Rectal smooth muscle tissue (tissue), 1 donor: ENCODE measurements at regions not wholly inside any gene's neighbourhood (a gene's known extent, or its start where the extent isn't known, plus 50 kb on each side); places are given as distances from the start of the nearest gene placed in this dataset.
"Not testable (repeated sequence)": the region's sequence is repeated elsewhere in the genome, so short reads cannot be mapped to it uniquely, and the experiment has no call there.

Experiments used
- H3K27ac ChIP-seq: one replicate; pipeline ENCODE4 v1.7.0; 2013; ENCODE audit warnings: low read depth, low read length, inconsistent platforms
- H3K27me3 ChIP-seq: one replicate; pipeline ENCODE4 v1.7.0; 2013; ENCODE audit warnings: low read length; ENCODE audit not compliant: control insufficient read depth, insufficient read depth
- H3K36me3 ChIP-seq: one replicate; pipeline ENCODE4 v1.7.0; 2013; ENCODE audit warnings: low read length; ENCODE audit not compliant: control insufficient read depth, insufficient read depth
- H3K4me1 ChIP-seq: one replicate; pipeline ENCODE4 v1.7.0; 2013; ENCODE audit warnings: low read length; ENCODE audit not compliant: control insufficient read depth, insufficient read depth
- H3K4me3 ChIP-seq: one replicate; pipeline ENCODE4 v1.7.0; 2013; ENCODE audit warnings: low read length
- H3K9ac ChIP-seq: one replicate; pipeline ENCODE4 v1.7.0; 2013; ENCODE audit warnings: low read length

DNA sequence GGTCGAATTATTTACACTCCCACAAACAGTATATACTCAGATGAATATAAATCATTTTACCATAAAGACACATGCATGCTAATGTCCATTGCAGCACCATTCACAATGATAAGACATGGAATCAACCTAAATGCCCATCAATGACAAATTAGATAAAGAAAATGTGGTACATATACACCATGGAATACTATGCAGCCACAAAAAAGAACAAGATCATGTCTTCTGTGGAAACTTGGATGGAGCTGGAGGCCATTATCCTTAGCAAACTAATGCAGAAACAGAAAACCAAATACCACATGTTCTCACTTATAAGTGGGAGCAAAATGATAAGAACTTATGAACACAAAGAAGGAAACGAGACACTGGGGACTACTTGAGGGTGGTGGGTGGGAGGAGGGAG, 125.3 kb downstream of the CD83 start:
- H3K9ac ChIP-seq, H3K27me3 ChIP-seq, H3K27ac ChIP-seq, H3K36me3 ChIP-seq, H3K4me3 ChIP-seq, H3K4me1 ChIP-seq: not testable (repeated sequence)

GRCh38 chr6:14243597-14243996, 126.0 kb downstream of the CD83 start:
- H3K9ac ChIP-seq: no peak overlapping the region
- no peaks in the 10 kb centered on the region for H3K4me1 ChIP-seq
- H3K4me3 ChIP-seq: no peak overlapping the region
- no peaks in the 10 kb centered on the region for H3K27me3 ChIP-seq
- H3K27ac ChIP-seq: no peak overlapping the region
- H3K36me3 ChIP-seq: no peaks in the 10 kb centered on the region

GRCh38 chr6:14246876-14247275, 129.3 kb downstream of the CD83 start:
- Histone ChIP-seq H3K4me1 (no peaks in the 10 kb centered on the region), H3K36me3 (no peaks in the 10 kb centered on the region), H3K27me3 (no peaks in the 10 kb centered on the region), H3K4me3 (no peak overlapping the region), H3K27ac (no peak overlapping the region), H3K9ac (no peak overlapping the region)

- Histone ChIP-seq H3K4me1 (no peaks in the 10 kb centered on the region), H3K27me3 (no peaks in the 10 kb centered on the region), H3K36me3 (no peaks in the 10 kb centered on the region), H3K4me3 (no peak overlapping the region), H3K9ac (no peak overlapping the region), H3K27ac (no peak overlapping the region)
Measured at GRCh38 chr6:14250573-14250972, 133.0 kb downstream of the CD83 start.

- H3K4me1 ChIP-seq: no peaks in the 10 kb centered on the region
- H3K36me3 ChIP-seq: no peaks in the 10 kb centered on the region
- no peaks in the 10 kb centered on the region for H3K27me3 ChIP-seq
- no peak overlapping the region for H3K4me3 ChIP-seq
- H3K27ac ChIP-seq: no peak overlapping the region
- H3K9ac ChIP-seq: no peak overlapping the region
Measured at GRCh38 chr6:14252271-14252850, 134.8 kb downstream of the CD83 start.

GRCh38 chr6:14254505-14254904, 136.9 kb downstream of the CD83 start:
- Histone ChIP-seq H3K27ac (no peak overlapping the region), H3K4me3 (no peak overlapping the region), H3K9ac (no peak overlapping the region), H3K4me1 (no peaks in the 10 kb centered on the region), H3K36me3 (no peaks in the 10 kb centered on the region), H3K27me3 (no peaks in the 10 kb centered on the region)

- H3K27me3 ChIP-seq: no peaks in the 10 kb centered on the region
- H3K36me3 ChIP-seq: no peaks in the 10 kb centered on the region
- H3K4me3 ChIP-seq: no peak overlapping the region
- H3K4me1 ChIP-seq: no peaks in the 10 kb centered on the region
- no peak overlapping the region for H3K27ac ChIP-seq
- no peak overlapping the region for H3K9ac ChIP-seq
Measured at GRCh38 chr6:14255916-14256315, 138.3 kb downstream of the CD83 start.

- Histone ChIP-seq H3K36me3 (no peaks in the 10 kb centered on the region), H3K9ac (no peak overlapping the region), H3K4me3 (no peak overlapping the region), H3K4me1 (no peaks in the 10 kb centered on the region), H3K27ac (no peak overlapping the region), H3K27me3 (no peaks in the 10 kb centered on the region)
Measured at GRCh38 chr6:14258117-14258516, 140.5 kb downstream of the CD83 start.

GRCh38 chr6:14258695-14259593, 141.4 kb downstream of the CD83 start:
- H3K4me3 ChIP-seq: no peak overlapping the region
- no peaks in the 10 kb centered on the region for H3K4me1 ChIP-seq
- no peaks in the 10 kb centered on the region for H3K27me3 ChIP-seq
- no peak overlapping the region for H3K9ac ChIP-seq
- H3K27ac ChIP-seq: no peak overlapping the region
- no peaks in the 10 kb centered on the region for H3K36me3 ChIP-seq

DNA sequence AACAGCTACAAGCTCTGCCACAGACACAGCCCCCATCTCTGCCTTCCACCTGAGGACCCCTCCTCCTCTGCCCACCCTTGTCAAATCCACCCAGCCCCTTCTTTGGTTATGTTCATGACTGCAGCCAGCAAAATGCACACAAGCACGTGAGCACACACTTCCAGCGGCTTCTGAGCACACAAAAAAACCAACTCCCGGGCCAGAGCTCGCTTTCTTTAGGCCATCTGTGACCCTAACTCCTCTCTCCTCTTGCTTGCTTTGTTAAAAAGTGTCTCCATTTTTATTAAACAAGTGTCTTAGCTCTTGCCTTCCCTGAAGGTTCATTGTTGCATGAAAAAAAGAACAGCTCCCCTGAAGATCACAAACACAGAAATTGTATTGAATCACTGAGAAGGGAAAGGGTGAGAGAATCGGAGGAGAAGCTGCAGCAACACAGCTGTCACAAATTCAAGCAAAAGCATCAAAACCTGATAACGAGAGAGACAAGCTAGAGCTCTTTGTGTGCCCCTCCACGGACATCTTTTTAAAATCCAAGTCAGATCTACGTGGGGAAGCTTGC, 142.1 kb downstream of the CD83 start:
- Histone ChIP-seq H3K27ac (no peak overlapping the region), H3K9ac (no peak overlapping the region)

GRCh38 chr6:14260839-14261238, 143.3 kb downstream of the CD83 start:
- Histone ChIP-seq H3K27ac (no peak overlapping the region), H3K27me3 (no peaks in the 10 kb centered on the region), H3K36me3 (no peaks in the 10 kb centered on the region), H3K4me3 (no peak overlapping the region), H3K9ac (no peak overlapping the region), H3K4me1 (no peaks in the 10 kb centered on the region)

More for the DNA sequence above, 142.1 kb downstream of the CD83 start:
- Histone ChIP-seq H3K36me3 (no peaks in the 10 kb centered on the region), H3K4me1 (no peaks in the 10 kb centered on the region), H3K4me3 (no peak overlapping the region), H3K27me3 (no peaks in the 10 kb centered on the region)

- no peak overlapping the region for H3K4me3 ChIP-seq
- H3K9ac ChIP-seq: no peak overlapping the region
- no peaks in the 10 kb centered on the region for H3K4me1 ChIP-seq
- no peaks in the 10 kb centered on the region for H3K27me3 ChIP-seq
- no peak overlapping the region for H3K27ac ChIP-seq
- no peaks in the 10 kb centered on the region for H3K36me3 ChIP-seq
Measured at GRCh38 chr6:14263881-14264424, 146.4 kb downstream of the CD83 start.
